ENCODE measurements at regions not wholly inside any gene's neighbourhood (a gene's known extent, or its start where the extent isn't known, plus 50 kb on each side); places are given as distances from the start of the nearest gene placed in this dataset.
A peak's percentile ranks its signal among the peaks of the same experiment; 100 is the strongest.

GRCh38 chr2:165033402-165033801 lies 78.1 kb upstream of the SLC38A11 start:
- no peak for DNase-seq (ENCODE audit: low read depth in 2 of 2)

DNA sequence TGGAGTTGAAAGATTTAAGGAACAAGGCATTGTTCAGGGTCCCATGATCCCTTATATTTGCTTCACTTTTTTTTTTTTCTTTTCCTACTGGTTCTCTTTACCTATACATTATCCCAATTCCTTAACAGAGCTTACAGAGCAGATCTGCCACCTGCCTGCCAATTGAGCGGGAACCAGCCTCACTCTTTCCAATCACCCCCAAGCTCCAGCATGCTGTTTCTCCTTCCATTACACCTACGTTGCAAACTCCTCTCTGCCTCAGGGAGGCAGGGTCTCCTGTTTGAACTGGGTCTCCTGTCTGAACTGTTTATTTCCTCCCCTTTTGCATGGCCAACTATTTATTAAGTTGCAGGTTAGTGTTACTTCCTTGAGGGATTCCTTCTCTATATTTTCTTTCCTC lies 77.2 kb upstream of the SLC38A11 start:
- no peak for DNase-seq (ENCODE audit: low read depth in 2 of 2)

GRCh38 chr2:165024199-165024598 lies 68.9 kb upstream of the SLC38A11 start:
- DNase-seq (ENCODE audit: low read depth in 2 of 2) = no peak

DNA sequence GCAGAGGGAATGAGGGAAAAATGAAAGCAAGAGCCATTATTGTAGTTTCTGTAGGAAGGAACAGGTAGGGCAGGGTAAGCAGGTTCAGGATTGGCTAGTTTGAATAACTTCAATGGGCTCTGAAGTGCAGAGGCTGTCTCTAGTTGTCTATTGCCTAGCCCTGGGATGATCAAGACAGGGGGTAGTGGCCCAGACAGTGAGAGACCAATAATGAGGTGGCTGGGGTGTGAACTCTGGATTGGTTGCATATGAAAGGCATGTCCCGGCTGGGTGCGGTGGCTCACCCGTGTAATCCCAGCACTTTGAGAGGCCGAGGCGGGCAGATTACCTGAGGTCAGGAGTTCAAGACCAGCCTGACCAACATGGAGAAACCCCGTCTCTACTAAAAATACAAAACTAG lies 67.5 kb upstream of the SLC38A11 start:
- no peak for DNase-seq (ENCODE audit: low read depth in 2 of 2)

- no peak for DNase-seq (ENCODE audit: low read depth in 2 of 2)
Measured at GRCh38 chr2:165017966-165018596, 62.8 kb upstream of the SLC38A11 start.

DNA sequence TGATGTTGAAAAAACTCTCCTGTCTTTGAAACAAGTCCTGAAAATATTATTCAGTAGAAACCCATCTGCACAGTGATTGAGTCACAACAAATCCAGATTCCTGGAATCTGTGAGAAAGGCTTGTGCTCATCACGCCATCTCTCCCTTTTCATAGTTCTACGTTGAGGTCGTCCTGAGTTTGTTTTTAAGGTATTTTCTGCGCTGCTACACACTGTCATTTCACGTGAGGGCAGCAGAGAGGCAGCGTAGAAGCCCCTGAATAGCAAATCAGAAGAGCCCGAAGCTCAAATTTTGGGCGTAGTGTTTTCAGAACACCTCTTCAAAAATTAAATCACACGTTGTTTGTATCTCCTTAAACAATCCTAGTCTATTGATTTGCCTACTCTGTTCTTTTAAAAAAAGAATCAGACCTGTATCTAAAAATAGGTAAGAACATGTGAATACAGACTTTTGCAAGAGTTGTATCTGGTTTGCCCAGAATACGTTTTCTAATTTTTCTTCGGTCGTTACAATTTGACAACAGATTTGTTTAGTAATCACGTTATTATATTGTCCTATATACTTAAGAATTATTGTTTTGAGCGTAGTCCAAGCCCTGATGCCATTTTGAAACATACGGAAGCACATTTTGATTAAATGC lies 61.6 kb upstream of the SLC38A11 start:
- DNase-seq (ENCODE audit: low read depth in 2 of 2) = no peak

GRCh38 chr2:165015052-165015642 lies 59.8 kb upstream of the SLC38A11 start:
- DNase-seq (ENCODE audit: low read depth in 2 of 2) = peak in 1 of 2 donors; percentile 40

GRCh38 chr2:165013944-165014619 lies 58.8 kb upstream of the SLC38A11 start:
- DNase-seq (ENCODE audit: low read depth in 2 of 2) = no peak

DNA sequence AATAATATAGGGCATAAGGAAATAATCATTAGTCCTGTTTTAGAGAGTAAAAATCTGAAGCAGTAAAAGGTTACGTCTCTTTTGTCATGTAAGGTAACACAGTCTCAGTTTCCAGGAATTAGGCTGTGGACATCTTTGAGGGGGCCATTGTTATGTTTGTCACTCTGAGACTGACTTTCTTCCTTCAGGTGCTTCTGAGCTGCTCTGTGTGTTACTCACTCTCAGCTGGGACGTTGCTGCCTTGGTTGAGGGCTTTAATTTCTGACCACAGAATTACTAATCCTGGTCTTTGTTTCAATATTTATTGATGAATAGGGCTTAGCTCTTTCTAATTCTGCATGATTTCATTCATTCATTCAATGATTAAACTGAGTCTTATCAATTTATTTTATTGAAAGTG lies 55.9 kb upstream of the SLC38A11 start:
- no peak for DNase-seq (ENCODE audit: low read depth in 2 of 2)

- DNase-seq (ENCODE audit: low read depth in 2 of 2) = no peak
Measured at GRCh38 chr2:165010556-165010955, 55.2 kb upstream of the SLC38A11 start.

- DNase-seq (ENCODE audit: low read depth in 2 of 2) = no peak
Measured at GRCh38 chr2:165009466-165009865, 54.1 kb upstream of the SLC38A11 start.

- DNase-seq (ENCODE audit: low read depth in 2 of 2) = no peak
Measured at GRCh38 chr2:165008730-165009315, 53.5 kb upstream of the SLC38A11 start.

DNA sequence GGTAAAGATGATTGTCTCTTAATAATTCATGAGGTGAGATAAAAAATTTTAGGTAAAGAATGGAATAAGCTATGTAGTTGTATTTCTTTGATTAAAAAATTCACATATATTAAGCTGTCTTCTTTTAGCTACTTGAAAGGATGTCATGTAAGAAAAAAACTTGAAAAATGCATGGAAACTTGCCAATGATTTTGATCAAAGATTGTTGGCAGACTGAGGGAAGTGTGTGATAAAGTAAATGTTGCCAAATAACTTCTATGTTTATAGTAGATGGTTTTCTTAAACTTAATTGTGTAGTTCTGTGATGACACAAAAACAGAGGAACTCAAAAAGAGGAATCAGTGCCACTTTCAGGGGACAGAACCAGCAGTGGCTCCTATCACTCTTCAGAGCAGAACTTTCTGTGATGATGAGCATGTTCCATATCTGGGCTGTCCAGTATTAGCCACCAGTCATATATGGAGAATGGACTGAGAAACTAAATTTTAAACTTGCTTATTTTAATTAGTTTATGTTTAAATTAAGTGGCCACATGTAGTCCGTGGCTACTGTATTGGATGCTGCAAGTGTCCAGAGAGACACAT lies 51.9 kb upstream of the SLC38A11 start:
- DNase-seq (ENCODE audit: low read depth in 2 of 2) = no peak
